Stimulated activated CD4-positive, alpha-beta T cell treated with anti-CD3 and anti-CD28 coated beads, Interleukin-1b, Interleukin-23, amount 100 ng/mL, for 24 hours (primary cell): ENCODE measurements at regions not wholly inside any gene's neighbourhood (a gene's known extent, or its start where the extent isn't known, plus 50 kb on each side); places are given as distances from the start of the nearest gene placed in this dataset.
"Not testable (repeated sequence)": the region's sequence is repeated elsewhere in the genome, so short reads cannot be mapped to it uniquely, and the experiment has no call there.

Source experiments
- DNase-seq, 4 experiments: peaks; one replicate each; pipeline ENCODE4 v3.0.0-alpha.2; 2020; ENCODE audit warnings: low read depth in 4 of 4, low spot score in 1 of 4

GRCh38 chr14:85061256-85061655, 468.7 kb upstream of the FLRT2 start:
- no peak for DNase-seq

- DNase-seq, result no peak
Observed at GRCh38 chr14:85063747-85064146, 466.2 kb upstream of the FLRT2 start.

GRCh38 chr14:85071447-85071846, 458.5 kb upstream of the FLRT2 start:
- no peak for DNase-seq

GRCh38 chr14:85074955-85075354, 455.0 kb upstream of the FLRT2 start:
- no peak for DNase-seq

- no peak for DNase-seq
Observed at GRCh38 chr14:85075694-85076476, 454.1 kb upstream of the FLRT2 start.

GRCh38 chr14:85077716-85078115, 452.2 kb upstream of the FLRT2 start:
- DNase-seq, result not testable (repeated sequence)

- DNase-seq, result no peak
Observed at GRCh38 chr14:85079842-85080730, 449.9 kb upstream of the FLRT2 start.

- no peak for DNase-seq
Observed at GRCh38 chr14:85084344-85084743, 445.6 kb upstream of the FLRT2 start.

GRCh38 chr14:85085981-85086380, 444.0 kb upstream of the FLRT2 start:
- DNase-seq, result no peak

GRCh38 chr14:85087201-85087600, 442.7 kb upstream of the FLRT2 start:
- DNase-seq, result no peak

GRCh38 chr14:85088192-85088591, 441.8 kb upstream of the FLRT2 start:
- DNase-seq, result no peak

GRCh38 chr14:85090681-85091080, 439.3 kb upstream of the FLRT2 start:
- DNase-seq, result no peak

- no peak for DNase-seq
Observed at GRCh38 chr14:85093631-85094330, 436.2 kb upstream of the FLRT2 start.

GRCh38 chr14:85102591-85102990, 427.4 kb upstream of the FLRT2 start:
- DNase-seq, result no peak

- DNase-seq, result no peak
Observed at GRCh38 chr14:85106506-85106905, 423.4 kb upstream of the FLRT2 start.

GRCh38 chr14:85112762-85113161, 417.2 kb upstream of the FLRT2 start:
- DNase-seq, result no peak

GRCh38 chr14:85115921-85116320, 414.0 kb upstream of the FLRT2 start:
- no peak for DNase-seq

GRCh38 chr14:85118274-85118673, 411.7 kb upstream of the FLRT2 start:
- no peak for DNase-seq

GRCh38 chr14:85122690-85123089, 407.3 kb upstream of the FLRT2 start:
- DNase-seq, result no peak

- no peak for DNase-seq
Observed at GRCh38 chr14:85123755-85124154, 406.2 kb upstream of the FLRT2 start.

- DNase-seq, result no peak
Observed at GRCh38 chr14:85124631-85125290, 405.2 kb upstream of the FLRT2 start.
